ENCODE measurements at regions not wholly inside any gene's neighbourhood (a gene's known extent, or its start where the extent isn't known, plus 50 kb on each side); places are given as distances from the start of the nearest gene placed in this dataset.
A peak's percentile ranks its signal among the peaks of the same experiment; 100 is the strongest.
"Not testable (repeated sequence)": the region's sequence is repeated elsewhere in the genome, so short reads cannot be mapped to it uniquely, and the experiment has no call there.

DNA sequence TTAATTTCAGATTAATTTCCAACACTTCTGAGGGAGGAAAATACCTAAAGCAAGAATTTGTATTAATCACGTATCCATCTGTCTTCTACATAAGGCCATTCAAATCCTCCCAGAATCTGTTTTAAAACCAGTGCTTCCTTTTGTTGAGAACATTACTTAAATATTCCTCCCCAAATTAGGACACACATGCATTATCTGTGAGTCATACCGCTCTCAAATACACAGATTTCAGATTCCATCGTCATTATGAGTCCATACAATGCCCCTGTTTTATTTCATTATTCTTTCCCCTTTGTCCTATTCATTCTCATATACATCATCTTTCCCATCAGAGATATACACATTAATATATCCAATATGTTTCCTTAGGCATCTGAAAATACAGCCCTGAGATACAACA lies 57.3 kb upstream of the PRSS12 start:
- H3K4me3 ChIP-seq = no peak overlapping the region
- intact Hi-C loops (cut with DNase I) = no loop called here
- no peaks in the 10 kb centered on the region for H3K27me3 ChIP-seq (ENCODE audit: low read depth)
- DNase-seq = no peak
- no peaks in the 10 kb centered on the region for H3K4me1 ChIP-seq
- no peaks in the 10 kb centered on the region for H3K9me3 ChIP-seq
- no peak for ATAC-seq
- TF ChIP-seq, protein P1, sequence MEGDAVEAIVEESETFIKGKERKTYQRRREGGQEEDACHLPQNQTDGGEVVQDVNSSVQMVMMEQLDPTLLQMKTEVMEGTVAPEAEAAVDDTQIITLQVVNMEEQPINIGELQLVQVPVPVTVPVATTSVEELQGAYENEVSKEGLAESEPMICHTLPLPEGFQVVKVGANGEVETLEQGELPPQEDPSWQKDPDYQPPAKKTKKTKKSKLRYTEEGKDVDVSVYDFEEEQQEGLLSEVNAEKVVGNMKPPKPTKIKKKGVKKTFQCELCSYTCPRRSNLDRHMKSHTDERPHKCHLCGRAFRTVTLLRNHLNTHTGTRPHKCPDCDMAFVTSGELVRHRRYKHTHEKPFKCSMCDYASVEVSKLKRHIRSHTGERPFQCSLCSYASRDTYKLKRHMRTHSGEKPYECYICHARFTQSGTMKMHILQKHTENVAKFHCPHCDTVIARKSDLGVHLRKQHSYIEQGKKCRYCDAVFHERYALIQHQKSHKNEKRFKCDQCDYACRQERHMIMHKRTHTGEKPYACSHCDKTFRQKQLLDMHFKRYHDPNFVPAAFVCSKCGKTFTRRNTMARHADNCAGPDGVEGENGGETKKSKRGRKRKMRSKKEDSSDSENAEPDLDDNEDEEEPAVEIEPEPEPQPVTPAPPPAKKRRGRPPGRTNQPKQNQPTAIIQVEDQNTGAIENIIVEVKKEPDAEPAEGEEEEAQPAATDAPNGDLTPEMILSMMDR (IDR thresholded peaks at IDR 0.05) = no peak
- H3K36me3 ChIP-seq = no peaks in the 10 kb centered on the region
- no peak overlapping the region for H3K27ac ChIP-seq

DNA sequence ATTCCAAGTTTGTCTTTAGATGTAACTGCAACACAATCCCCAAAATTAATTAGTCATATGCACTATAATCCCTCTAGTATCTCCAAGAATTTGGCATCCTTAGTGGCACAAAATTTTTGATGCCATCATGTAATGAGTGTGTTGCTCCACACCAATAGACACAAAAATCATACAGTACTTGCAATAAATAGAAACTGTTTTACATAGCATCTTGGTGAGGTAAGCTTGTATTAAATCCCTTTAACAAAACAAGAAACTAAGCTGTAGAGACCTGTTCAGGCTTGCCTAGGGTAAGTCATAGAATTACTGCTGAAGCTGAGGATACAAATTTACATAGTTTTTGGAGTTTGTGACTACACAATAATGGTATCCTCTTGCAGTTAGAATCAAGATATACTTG lies 64.5 kb upstream of the PRSS12 start:
- no peaks in the 10 kb centered on the region for H3K27me3 ChIP-seq (ENCODE audit: low read depth)
- H3K27ac ChIP-seq = no peak overlapping the region
- intact Hi-C loops (cut with DNase I) = no loop called here
- TF ChIP-seq, protein P1 (IDR thresholded peaks at IDR 0.05) = no peak
- no peak for ATAC-seq
- no peaks in the 10 kb centered on the region for H3K36me3 ChIP-seq
- no peak for DNase-seq
- no peaks in the 10 kb centered on the region for H3K4me1 ChIP-seq
- H3K4me3 ChIP-seq = no peak overlapping the region
- no peaks in the 10 kb centered on the region for H3K9me3 ChIP-seq

DNA sequence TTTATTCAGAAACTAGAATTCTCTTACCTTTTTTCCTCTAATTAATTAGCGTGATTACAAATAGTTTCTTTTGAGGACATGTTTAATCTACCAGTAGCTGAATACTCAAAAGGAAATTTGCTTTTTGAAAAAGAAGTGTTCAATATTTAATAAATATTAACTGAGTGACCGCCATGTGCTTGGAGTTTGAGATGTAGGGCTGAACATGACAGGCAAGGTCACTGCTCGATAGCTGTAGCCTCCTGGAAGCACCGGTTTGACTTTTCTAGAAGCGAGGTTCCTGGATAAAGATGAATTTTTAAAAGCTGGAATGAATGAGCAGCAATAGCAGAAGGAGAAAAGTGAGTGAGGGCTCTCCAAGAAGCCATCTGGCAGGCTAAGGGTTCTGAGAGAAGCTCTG lies 65.0 kb upstream of the PRSS12 start:
- H3K4me1 ChIP-seq; DNase-seq; H3K9me3 ChIP-seq; H3K27me3 ChIP-seq (ENCODE audit: low read depth); ATAC-seq; intact Hi-C loops (cut with DNase I); H3K4me3 ChIP-seq; H3K36me3 ChIP-seq; H3K27ac ChIP-seq: not testable (repeated sequence)

DNA sequence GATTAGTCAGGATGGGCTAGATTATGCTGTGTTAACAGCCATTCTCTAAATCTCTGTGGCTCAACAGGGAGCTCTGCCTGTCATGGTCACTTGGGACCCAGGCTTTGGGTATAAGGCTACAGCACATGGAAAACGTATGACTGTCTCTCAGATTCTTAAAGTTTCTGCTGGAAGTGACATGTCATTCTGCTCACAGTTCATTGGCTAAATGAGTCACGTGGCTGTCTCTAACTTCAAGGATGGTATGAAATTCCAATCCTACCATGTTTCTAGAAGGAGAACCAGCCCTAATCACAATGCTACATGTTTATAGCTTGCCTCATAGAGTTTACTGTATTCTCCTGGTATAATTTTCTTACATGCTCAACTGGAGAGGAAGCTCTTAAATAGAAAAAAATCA lies 65.6 kb upstream of the PRSS12 start:
- H3K4me1 ChIP-seq; H3K27me3 ChIP-seq (ENCODE audit: low read depth); H3K36me3 ChIP-seq; H3K9me3 ChIP-seq; H3K27ac ChIP-seq; H3K4me3 ChIP-seq; intact Hi-C loops (cut with DNase I); DNase-seq; ATAC-seq: not testable (repeated sequence)

DNA sequence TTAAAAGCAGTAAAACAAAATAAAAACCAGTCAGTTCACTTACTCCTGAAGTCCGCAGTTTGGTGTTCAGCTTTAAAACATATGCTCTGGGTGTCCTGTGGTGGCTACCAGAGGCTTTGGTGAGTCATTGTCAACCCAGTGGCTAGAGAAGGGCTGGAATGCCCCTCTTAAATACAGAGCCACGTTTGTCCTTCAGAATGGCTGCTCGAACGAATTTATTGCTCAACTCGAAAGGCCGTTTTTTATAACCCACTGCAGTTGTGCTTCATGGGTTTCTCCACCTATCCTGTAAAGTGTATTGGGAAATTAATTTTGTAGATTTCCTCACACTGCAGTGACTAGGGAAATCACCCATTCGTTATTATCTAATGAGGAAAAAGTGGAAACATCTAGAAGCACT lies 66.8 kb upstream of the PRSS12 start:
- intact Hi-C loops (cut with DNase I); H3K4me1 ChIP-seq; ATAC-seq; DNase-seq; H3K9me3 ChIP-seq; H3K4me3 ChIP-seq; H3K27me3 ChIP-seq (ENCODE audit: low read depth); H3K27ac ChIP-seq; H3K36me3 ChIP-seq: not testable (repeated sequence)

DNA sequence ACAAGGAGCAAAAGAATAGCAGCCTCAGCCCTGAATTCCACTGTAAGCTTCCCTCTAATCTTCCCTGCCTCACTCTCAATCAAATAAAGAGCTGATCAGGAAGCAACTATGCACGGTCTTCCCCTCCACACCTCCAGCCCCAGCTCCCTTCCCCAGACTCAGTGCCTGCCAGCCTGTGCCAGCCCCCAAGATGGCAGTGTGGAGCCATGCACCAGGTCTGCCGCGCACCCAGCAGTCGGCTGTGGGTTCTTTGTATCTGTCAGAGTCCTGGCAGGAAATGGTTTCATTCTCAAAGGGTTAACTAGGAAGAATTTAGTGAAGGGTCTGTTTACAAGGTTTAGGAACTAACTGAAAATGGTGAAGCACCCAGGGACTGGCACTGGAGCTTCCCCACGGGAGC lies 71.3 kb upstream of the PRSS12 start:
- H3K36me3 ChIP-seq; H3K27ac ChIP-seq; intact Hi-C loops (cut with DNase I); ATAC-seq; H3K9me3 ChIP-seq; H3K4me3 ChIP-seq; H3K4me1 ChIP-seq; H3K27me3 ChIP-seq (ENCODE audit: low read depth): not testable (repeated sequence)
- peak; percentile 55 for DNase-seq
- TF ChIP-seq, protein P1 (IDR thresholded peaks at IDR 0.05) = peak; percentile 35

DNA sequence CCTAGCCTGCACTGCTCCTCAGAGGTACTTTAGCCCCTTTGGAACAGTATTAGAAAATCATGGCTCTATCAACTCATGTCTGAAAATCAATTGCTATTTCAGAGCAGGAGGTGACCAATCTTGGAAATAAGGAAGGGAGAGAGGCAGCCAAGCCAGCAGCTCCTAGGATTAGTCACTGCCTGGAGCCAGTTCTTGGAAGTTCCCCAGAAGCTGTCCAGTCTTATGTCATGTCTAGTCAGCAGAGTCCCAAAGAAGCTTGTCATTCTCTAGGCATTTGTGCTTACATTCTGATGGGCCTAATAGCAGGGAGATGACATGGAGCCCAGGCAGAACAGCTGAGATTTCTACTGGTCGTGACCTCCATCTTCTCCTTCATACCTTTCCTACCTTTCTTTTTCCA lies 76.1 kb upstream of the PRSS12 start:
- H3K27me3 ChIP-seq (ENCODE audit: low read depth); H3K36me3 ChIP-seq; H3K4me1 ChIP-seq; H3K27ac ChIP-seq; H3K4me3 ChIP-seq; H3K9me3 ChIP-seq; ATAC-seq; intact Hi-C loops (cut with DNase I); DNase-seq: not testable (repeated sequence)

DNA sequence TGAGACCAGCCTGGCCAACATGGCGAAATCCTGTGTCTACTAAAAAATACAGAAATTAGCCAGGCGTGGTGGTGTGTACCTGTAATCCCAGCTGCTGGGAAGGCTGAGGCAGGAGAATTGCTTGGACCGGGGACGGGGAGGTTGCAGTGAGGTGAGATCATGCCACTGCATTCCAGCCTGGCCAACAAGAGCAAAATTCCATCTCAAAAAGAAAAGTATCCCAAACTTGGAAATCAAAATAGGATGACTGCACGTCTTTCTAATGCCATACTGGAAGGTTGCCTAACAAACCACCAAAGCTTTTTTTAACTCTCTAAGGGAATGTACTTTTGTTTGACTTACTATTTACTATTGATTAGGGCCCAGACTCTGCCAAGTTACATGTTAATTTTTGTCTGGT lies 79.6 kb upstream of the PRSS12 start:
- H3K27me3 ChIP-seq (ENCODE audit: low read depth); intact Hi-C loops (cut with DNase I); DNase-seq; H3K36me3 ChIP-seq; H3K4me1 ChIP-seq; ATAC-seq; H3K27ac ChIP-seq; H3K4me3 ChIP-seq; H3K9me3 ChIP-seq: not testable (repeated sequence)

DNA sequence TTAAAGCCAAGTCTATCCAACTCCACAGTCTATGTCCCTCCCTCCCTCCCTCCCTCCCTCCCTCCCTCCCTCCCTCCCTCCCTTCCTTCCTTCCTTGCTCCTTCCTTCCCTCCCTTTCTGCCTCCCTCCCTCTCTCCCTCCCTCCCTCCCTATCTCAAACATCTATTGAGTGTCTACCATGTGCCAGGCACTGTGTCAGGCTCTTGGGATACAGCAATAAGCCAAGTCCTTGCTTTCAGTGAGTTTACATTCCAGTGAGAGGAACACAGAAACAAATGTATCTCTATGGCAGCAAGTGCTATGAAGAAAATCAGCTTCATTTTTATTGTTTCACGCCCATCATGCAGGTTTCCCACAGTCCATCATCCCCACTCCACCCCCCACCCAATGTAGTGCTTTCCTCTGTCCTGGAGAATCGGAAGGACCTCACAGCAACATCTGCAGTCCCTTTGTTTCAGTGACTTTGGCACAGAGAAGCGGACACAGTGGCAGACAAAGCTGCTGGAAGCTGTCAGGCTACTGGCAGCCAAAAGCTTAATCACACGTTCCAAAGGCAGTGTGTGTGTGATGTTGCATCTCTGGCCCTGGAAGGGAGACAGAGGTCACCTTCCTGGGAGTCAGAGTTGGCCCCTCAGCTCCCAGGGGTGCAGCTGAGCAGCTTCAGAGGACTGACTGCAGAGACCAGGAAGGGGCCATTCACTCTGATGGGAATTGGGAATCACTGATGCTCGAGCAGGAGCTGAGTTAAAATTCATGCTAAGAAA lies 81.0 kb upstream of the PRSS12 start:
- intact Hi-C loops (cut with DNase I); H3K36me3 ChIP-seq; DNase-seq; H3K4me3 ChIP-seq; ATAC-seq; H3K9me3 ChIP-seq; H3K27ac ChIP-seq; H3K4me1 ChIP-seq; H3K27me3 ChIP-seq (ENCODE audit: low read depth): not testable (repeated sequence)

DNA sequence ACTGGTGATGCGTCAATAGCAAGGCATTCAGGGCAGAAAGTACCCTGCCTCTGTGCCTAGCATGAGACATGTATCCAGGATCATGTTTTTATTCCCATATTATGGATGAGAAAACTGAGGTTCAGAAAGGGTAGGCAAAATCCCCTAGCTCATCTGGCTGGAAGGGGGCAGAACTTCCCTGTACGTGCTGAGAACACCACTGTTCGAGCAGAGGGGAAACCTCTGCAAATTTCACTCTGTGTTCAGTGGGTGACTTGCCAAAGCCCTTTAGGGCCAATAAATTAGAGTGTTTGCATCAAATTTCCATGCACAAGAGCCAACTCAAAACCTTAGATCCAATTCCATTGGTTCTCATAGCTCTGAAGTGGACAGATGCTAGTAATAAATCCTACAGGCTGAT lies 82.6 kb upstream of the PRSS12 start:
- H3K4me1 ChIP-seq; H3K4me3 ChIP-seq; intact Hi-C loops (cut with DNase I); H3K27me3 ChIP-seq (ENCODE audit: low read depth); H3K27ac ChIP-seq; H3K9me3 ChIP-seq; ATAC-seq; H3K36me3 ChIP-seq; DNase-seq: not testable (repeated sequence)

DNA sequence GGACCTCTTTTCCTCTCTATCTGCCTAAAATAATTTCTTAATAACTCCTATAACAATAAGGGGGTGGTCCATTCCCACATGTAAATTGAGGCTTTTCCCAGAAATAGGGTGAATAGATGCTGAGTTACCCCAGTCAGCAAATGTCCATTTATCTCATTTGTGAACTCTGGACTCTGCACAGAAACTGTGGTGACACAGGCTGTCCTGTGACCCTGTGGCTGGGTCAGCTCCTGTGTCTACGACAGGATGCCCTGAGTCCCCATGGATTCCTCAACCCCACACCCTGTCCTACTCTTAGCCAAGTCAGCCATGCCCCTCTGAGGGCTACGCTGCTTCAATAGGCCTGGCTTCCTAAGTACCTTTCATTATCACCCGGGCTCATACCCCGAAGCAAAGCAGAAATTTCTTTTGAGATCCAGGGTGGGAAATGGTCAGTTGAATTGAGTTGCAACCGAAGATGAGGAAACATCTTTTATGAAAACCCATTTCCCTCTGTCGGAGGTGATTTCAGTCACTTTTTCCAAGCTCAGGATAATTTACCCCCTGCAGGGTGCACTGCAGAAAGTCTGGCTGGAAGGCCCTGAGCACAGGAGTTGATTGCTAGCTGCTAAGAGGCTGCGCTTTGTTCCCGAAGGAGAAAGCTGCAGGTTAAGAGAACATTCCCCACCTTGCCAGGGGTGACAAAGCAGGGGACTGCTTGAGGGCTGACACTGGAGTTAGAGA lies 89.5 kb upstream of the PRSS12 start:
- H3K27me3 ChIP-seq (ENCODE audit: low read depth); H3K4me1 ChIP-seq; DNase-seq; H3K36me3 ChIP-seq; ATAC-seq; H3K27ac ChIP-seq; H3K4me3 ChIP-seq; intact Hi-C loops (cut with DNase I); H3K9me3 ChIP-seq: not testable (repeated sequence)

Measured in lower lobe of right lung (tissue), 2 donors.